Stimulated activated effector memory CD8-positive, alpha-beta T cell treated with anti-CD3 and anti-CD28 coated beads, Interleukin-12 subunit alpha, Interleukin-12 subunit beta, amount 100 ng/mL, for 72 hours (primary cell): ENCODE measurements at regions not wholly inside any gene's neighbourhood (a gene's known extent, or its start where the extent isn't known, plus 50 kb on each side); places are given as distances from the start of the nearest gene placed in this dataset.
A peak's percentile ranks its signal among the peaks of the same experiment; 100 is the strongest.

Source experiments
- ATAC-seq: fragments of 150-1000 bp; cut with Tn5 transposase; 2 replicates; pipeline ENCODE4 v1.10.0; 2021
- DNase-seq, 2 donors: peaks; one replicate each; pipeline ENCODE4 v3.0.0; 2021 to 2022; ENCODE audit warnings: low spot score in 2 of 2
- H3K27ac Mint-ChIP-seq: one replicate; pipeline ENCODE4 v1.8.0; 2022; ENCODE audit warnings: mild to moderate bottlenecking, mixed read lengths
- H3K36me3 Mint-ChIP-seq: one replicate; pipeline ENCODE4 v1.8.0; 2022; ENCODE audit warnings: mild to moderate bottlenecking, mixed read lengths
- H3K4me1 Mint-ChIP-seq: one replicate; pipeline ENCODE4 v1.8.0; 2022; ENCODE audit warnings: mixed read lengths
- H3K4me3 Mint-ChIP-seq: one replicate; pipeline ENCODE4 v1.8.0; 2022; ENCODE audit warnings: mild to moderate bottlenecking, mixed read lengths
- H3K9me3 Mint-ChIP-seq: one replicate; pipeline ENCODE4 v1.8.0; 2022; ENCODE audit warnings: mixed read lengths

- DNase-seq (no peak), ATAC-seq (no peak)
- H3K4me1 Mint-ChIP-seq, result no peaks in the 10 kb centered on the region
Measured at GRCh38 chr1:170318736-170319135, 173.0 kb downstream of the NTMT2 start.

DNA sequence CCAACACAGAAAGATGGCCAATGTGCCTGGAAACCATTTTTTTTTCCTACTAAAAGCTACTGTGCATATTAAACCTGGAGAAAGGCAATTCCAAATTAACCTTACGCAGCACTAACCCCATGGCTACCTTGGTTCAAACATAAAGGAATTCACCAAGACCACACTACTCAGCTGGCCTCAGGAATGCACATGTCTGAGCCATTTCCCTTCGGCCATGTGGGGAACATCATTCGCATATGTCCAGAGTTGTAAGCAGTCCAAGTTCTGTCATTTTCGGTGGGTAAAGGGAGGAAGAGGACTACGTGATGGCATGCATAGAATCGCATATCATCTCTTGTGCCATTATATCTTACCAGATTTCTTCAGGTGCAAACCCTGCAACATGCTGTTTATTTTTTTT lies 175.4 kb downstream of the NTMT2 start:
- H3K4me3 Mint-ChIP-seq, result no peak overlapping the region
- H3K27ac Mint-ChIP-seq, result no peak overlapping the region
- H3K4me1 Mint-ChIP-seq, result no peaks in the 10 kb centered on the region
- no peaks in the 10 kb centered on the region for H3K36me3 Mint-ChIP-seq
- ATAC-seq (no peak), DNase-seq (no peak)
- H3K9me3 Mint-ChIP-seq, result no peaks in the 10 kb centered on the region

More at GRCh38 chr1:170318736-170319135, 173.0 kb downstream of the NTMT2 start:
- Mint-ChIP-seq H3K36me3 (no peaks in the 10 kb centered on the region), H3K4me3 (no peak overlapping the region), H3K27ac (no peak overlapping the region), H3K9me3 (no peaks in the 10 kb centered on the region)

DNA sequence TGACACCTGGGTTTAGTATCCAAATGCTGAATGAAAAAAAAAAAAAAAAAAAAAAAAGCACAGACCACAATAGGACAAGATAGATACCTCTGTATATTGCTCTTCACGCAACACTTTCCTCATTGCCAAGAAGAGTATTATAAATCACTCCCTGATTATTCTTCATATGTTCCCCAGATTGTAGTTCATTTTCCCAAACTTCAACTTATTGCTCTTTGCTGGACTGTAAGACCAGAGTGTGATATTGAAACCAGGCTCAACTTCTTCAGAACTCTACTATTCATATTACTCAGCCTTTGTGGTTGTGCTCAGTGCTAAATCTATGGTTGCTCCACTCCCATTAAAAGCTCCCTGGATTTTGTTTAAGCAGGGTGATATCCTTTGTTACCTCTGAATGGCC lies 180.4 kb downstream of the NTMT2 start:
- Mint-ChIP-seq H3K4me1 (no peaks in the 10 kb centered on the region), H3K4me3 (no peak overlapping the region), H3K36me3 (no peaks in the 10 kb centered on the region), H3K27ac (no peak overlapping the region), H3K9me3 (no peaks in the 10 kb centered on the region)
- DNase-seq (no peak), ATAC-seq (no peak)

DNA sequence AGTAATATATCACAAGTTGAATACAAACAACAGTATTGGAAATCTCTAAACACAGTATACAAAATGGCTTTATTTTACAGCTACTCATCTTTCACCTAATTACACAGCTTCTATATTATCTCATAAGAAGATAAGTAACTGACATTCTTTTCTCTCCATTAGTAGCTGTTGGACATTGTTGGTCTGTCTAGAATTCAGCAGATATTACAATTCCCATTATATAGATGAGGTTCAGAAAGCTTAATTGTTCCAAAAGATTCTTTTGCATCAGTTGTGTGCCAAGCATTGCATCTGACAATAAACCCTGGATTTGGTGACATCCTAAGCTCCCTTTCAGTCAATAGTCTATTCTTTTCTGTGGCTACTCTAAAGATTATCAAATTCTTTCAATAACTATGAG lies 187.0 kb downstream of the NTMT2 start:
- no peaks in the 10 kb centered on the region for H3K36me3 Mint-ChIP-seq
- DNase-seq (no peak), ATAC-seq (no peak)
- H3K27ac Mint-ChIP-seq, result no peak overlapping the region
- no peaks in the 10 kb centered on the region for H3K9me3 Mint-ChIP-seq
- H3K4me1 Mint-ChIP-seq, result no peaks in the 10 kb centered on the region
- no peak overlapping the region for H3K4me3 Mint-ChIP-seq

DNA sequence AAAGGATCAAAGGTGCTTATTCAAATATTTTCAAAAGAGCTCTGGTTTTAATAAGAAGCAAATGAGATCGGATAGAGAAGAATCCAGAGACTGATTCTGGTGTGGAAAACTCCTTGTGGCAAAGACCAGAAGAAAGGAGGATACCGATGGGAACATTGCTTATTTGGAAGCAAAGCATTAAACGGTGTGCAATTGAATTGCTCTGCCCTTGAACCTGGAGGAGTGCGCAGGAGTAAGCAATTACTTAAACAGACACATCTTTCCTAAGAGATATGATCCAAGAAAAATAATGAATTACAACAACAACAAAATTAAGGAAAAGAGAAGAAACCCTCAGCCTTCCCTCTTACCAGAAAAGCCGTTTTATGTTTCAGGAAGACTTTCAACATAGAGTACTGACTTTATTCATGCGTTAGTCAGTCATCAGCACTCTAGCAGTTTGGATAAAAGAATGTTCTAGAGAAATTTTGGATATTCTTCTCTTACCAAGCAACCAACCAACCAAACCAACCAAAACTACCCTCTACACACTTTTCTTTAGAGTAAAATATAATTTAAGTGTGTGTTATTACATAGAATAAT lies 191.7 kb downstream of the NTMT2 start:
- Mint-ChIP-seq H3K27ac (no peak overlapping the region), H3K36me3 (no peaks in the 10 kb centered on the region), H3K9me3 (no peaks in the 10 kb centered on the region), H3K4me3 (no peak overlapping the region), H3K4me1 (no peaks in the 10 kb centered on the region)
- ATAC-seq, result no peak
- DNase-seq, result no peak

- Mint-ChIP-seq H3K4me1 (no peaks in the 10 kb centered on the region), H3K27ac (no peak overlapping the region), H3K9me3 (no peaks in the 10 kb centered on the region), H3K36me3 (no peaks in the 10 kb centered on the region), H3K4me3 (no peak overlapping the region)
- no peak for DNase-seq
- ATAC-seq, result no peak
Measured at GRCh38 chr1:170339534-170339933, 192.4 kb upstream of the GORAB start.

- DNase-seq, result no peak
- ATAC-seq, result no peak
- no peaks in the 10 kb centered on the region for H3K36me3 Mint-ChIP-seq
- no peak overlapping the region for H3K27ac Mint-ChIP-seq
- H3K9me3 Mint-ChIP-seq, result no peaks in the 10 kb centered on the region
- no peak overlapping the region for H3K4me3 Mint-ChIP-seq
- H3K4me1 Mint-ChIP-seq, result no peaks in the 10 kb centered on the region
Measured at GRCh38 chr1:170340308-170340707, 191.7 kb upstream of the GORAB start.

- Mint-ChIP-seq H3K4me1 (no peaks in the 10 kb centered on the region), H3K27ac (no peak overlapping the region), H3K36me3 (no peaks in the 10 kb centered on the region), H3K9me3 (no peaks in the 10 kb centered on the region), H3K4me3 (no peak overlapping the region)
- no peak for ATAC-seq
- no peak for DNase-seq
Measured at GRCh38 chr1:170351366-170351946, 180.5 kb upstream of the GORAB start.

- H3K9me3 Mint-ChIP-seq, result peaks cover 4% of the 10 kb centered on the region
- no peak for ATAC-seq
- H3K27ac Mint-ChIP-seq, result no peak overlapping the region
- H3K4me1 Mint-ChIP-seq, result no peaks in the 10 kb centered on the region
- DNase-seq, result no peak
- H3K4me3 Mint-ChIP-seq, result no peak overlapping the region
- no peaks in the 10 kb centered on the region for H3K36me3 Mint-ChIP-seq
Measured at GRCh38 chr1:170354246-170354645, 177.7 kb upstream of the GORAB start.

- H3K27ac Mint-ChIP-seq, result no peak overlapping the region
Measured at GRCh38 chr1:170354690-170355089, 177.3 kb upstream of the GORAB start.

DNA sequence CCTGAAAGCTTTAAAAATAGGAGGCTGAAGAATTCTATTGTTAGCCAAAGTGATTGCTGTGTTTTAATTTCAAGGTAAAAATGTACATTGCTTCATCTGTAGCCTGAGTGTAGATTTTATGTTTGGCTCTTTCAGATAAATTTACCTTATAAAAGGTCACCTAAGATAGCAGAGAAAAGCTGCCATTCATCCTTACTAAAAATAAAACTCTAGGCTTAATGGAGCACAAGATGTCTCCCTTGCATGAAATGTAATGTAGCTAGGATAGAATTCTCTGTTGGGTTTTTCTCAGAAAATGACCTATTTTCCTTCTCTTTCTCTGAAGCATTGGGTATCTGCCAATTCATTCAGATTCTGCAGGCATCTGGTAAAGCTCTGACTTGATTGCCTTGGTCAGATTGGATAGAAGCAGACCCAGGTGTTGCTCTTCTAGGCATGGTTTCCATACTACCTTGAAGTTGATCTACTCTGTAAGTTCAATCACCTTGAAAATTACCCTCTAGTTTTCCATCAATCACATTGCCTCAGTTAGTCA lies 176.6 kb upstream of the GORAB start:
- no peak for ATAC-seq
- Mint-ChIP-seq H3K4me1 (no peaks in the 10 kb centered on the region), H3K9me3 (peaks cover 6% of the 10 kb centered on the region), H3K4me3 (no peak overlapping the region), H3K36me3 (no peaks in the 10 kb centered on the region), H3K27ac (no peak overlapping the region)
- DNase-seq, result no peak

More at GRCh38 chr1:170354690-170355089, 177.3 kb upstream of the GORAB start:
- Mint-ChIP-seq H3K4me1 (no peaks in the 10 kb centered on the region), H3K36me3 (no peaks in the 10 kb centered on the region), H3K4me3 (no peak overlapping the region), H3K9me3 (peaks cover 4% of the 10 kb centered on the region)
- no peak for DNase-seq
- ATAC-seq, result no peak

DNA sequence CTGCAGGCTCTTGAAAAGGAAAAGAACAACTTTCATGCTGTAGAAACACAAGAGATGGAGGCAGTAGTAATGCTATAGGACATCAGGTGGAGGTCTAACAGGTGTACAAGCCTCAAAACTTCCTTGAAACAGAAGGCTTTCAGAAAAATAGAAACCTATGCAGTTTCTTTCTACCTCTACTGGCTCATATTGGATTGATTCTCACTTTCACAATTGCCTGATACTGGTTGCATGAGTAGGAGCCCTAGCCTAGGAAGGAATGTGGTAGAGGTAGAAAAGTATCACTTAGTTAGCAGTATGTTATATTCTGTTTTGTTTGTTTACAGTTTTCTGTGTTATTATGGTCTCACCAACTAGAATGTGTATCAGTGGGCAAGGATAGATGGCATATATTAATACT lies 175.4 kb upstream of the GORAB start:
- ATAC-seq (no peak), DNase-seq (no peak)
- Mint-ChIP-seq H3K4me3 (no peak overlapping the region), H3K4me1 (no peaks in the 10 kb centered on the region), H3K9me3 (peaks cover 6% of the 10 kb centered on the region), H3K27ac (no peak overlapping the region), H3K36me3 (no peaks in the 10 kb centered on the region)

DNA sequence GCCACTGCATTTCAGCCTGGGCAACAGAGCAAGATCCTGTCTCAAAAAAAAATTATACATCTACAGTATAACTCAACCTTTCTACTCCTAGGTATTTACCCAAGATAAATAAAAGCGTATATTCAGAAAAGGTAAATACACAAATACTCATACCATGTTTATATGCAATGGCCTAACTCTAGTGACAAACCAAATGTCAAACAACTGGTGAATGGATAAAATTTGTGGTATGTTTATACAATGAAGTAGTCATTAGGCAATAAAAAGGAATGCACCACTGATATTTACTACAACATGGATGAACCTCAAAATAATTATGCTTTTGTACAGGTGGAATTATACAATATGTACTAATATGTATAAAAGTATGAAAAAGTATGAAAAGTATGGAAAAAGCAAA lies 174.2 kb upstream of the GORAB start:
- Mint-ChIP-seq H3K36me3 (no peaks in the 10 kb centered on the region), H3K27ac (no peak overlapping the region), H3K4me1 (no peaks in the 10 kb centered on the region), H3K4me3 (no peak overlapping the region), H3K9me3 (peaks cover 6% of the 10 kb centered on the region)
- ATAC-seq, result no peak
- DNase-seq, result no peak

DNA sequence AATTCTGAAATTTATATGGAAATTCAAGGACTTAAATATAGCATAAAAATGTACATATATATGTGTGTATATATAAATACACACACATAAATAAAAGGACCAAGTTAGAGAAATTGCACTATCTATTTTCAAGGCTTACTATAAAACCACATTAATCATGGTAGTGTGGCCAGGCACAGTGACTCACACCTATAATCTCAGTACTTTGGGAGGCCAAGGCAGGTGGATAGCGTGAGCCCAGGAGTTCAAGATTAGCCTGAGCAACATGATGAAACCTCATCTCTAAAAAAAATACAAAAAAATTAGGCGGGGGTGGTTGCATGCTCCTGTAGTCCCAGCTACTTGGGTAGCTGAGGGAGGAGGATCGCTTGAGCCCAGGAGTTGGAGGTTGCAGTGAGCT lies 171.4 kb upstream of the GORAB start:
- Mint-ChIP-seq H3K4me3 (no peak overlapping the region), H3K27ac (no peak overlapping the region), H3K4me1 (no peaks in the 10 kb centered on the region), H3K36me3 (no peaks in the 10 kb centered on the region), H3K9me3 (peaks cover 11% of the 10 kb centered on the region)
- ATAC-seq, result no peak
- no peak for DNase-seq

DNA sequence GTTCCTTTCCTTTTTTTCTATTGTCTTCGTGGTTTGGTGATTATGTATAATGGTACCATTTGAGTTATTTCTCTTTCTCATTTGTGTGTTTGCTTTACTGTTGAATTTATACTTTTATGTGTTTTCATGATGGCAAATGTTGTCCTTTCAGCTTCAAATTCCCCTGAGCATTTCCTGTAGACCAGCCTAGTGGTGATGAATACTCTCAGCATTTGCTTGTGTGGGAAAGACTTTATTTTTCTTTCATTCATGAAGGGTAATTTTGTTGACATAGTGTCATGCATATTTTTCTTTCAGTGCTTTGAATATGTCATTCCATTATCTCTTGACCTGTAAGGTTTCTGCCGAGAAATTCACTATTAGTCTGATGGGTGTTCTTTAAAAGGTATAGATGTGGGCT lies 166.6 kb upstream of the GORAB start:
- Mint-ChIP-seq H3K4me1 (no peaks in the 10 kb centered on the region), H3K27ac (no peak overlapping the region)

DNA sequence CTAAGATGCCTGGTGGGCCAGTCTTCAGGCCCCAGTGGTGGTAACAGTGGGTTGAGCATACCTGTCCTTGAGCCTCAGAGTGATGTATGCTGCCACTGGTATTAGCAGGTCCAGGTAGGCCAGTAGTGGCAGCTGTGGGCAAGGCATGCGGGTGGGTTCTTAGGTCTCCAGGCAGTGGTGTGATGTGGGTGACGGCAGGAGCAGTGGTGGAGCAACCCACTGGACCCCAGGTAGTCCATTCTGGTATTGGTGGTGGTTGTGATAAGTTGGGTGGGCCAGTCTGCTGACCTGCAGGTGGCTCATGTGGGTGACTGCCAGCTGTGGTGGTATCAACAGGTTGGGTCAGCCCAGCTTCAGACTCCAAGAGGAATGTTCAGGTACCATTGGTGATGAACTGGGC lies 165.0 kb upstream of the GORAB start:
- H3K27ac Mint-ChIP-seq, result no peak overlapping the region
- H3K36me3 Mint-ChIP-seq, result no peaks in the 10 kb centered on the region
- H3K4me1 Mint-ChIP-seq, result no peaks in the 10 kb centered on the region
- ATAC-seq, result peak; percentile 11
- H3K9me3 Mint-ChIP-seq, result peaks cover 11% of the 10 kb centered on the region
- DNase-seq, result no peak
- H3K4me3 Mint-ChIP-seq, result no peak overlapping the region

More for the DNA sequence above, 166.6 kb upstream of the GORAB start:
- Mint-ChIP-seq H3K36me3 (no peaks in the 10 kb centered on the region), H3K9me3 (peaks cover 11% of the 10 kb centered on the region), H3K4me3 (no peak overlapping the region)
- no peak for DNase-seq
- ATAC-seq, result no peak
